IMR-90 (cell line): ENCODE measurements at regions not wholly inside any gene's neighbourhood (a gene's known extent, or its start where the extent isn't known, plus 50 kb on each side); places are given as distances from the start of the nearest gene placed in this dataset.

ENCODE experiments used
- ATAC-seq: fragments of 200-7000 bp; cut with Tn5 transposase; 2 replicates; pipeline ENCODE4 v1.9.1; 2020; ENCODE audit warnings: low read depth, mild to moderate bottlenecking, moderate library complexity
- BruUV-seq: library from RNA; stranded (reverse); fragments of 400-500 nt; replicated peaks from 2 replicates; lab custom pipeline; 2021; lab: Mats Ljungman, UMichigan
- CTCF ChIA-PET: fragments of 300-600 bp; formaldehyde crosslinking; extraction: SDS; loops from one replicate; lab custom pipeline; 2021; ENCODE audit warnings: antibody characterized with exemption; lab: Yijun Ruan, JAX
- POLR2A ChIA-PET: fragments of 300-600 bp; sonication (Branson Sonifier 250); formaldehyde crosslinking; loops from one replicate; lab custom pipeline; 2022; ENCODE audit warnings: antibody characterized with exemption; ENCODE audit not compliant: unreplicated experiment; lab: Charles Lee
- DNase-seq: peaks from one replicate; pipeline ENCODE4 v3.0.0; 2013
- H2AFZ ChIP-seq: replicated peaks from 2 replicates; pipeline ENCODE3; 2013; ENCODE audit warnings: low read length, mild to moderate bottlenecking; ENCODE audit not compliant: poor library complexity
- H2AK5ac ChIP-seq: 2 replicates; pipeline ENCODE4 v1.6.1; 2013; ENCODE audit warnings: low read depth, low read length, inconsistent platforms
- H2AK9ac ChIP-seq: replicated peaks from 2 replicates; pipeline ENCODE3; 2013; ENCODE audit warnings: mild to moderate bottlenecking, low read depth, low read length, moderate library complexity; ENCODE audit not compliant: poor library complexity
- H2BK120ac ChIP-seq: 2 replicates; pipeline ENCODE4 v1.6.1; 2013; ENCODE audit warnings: low read depth, low read length, inconsistent platforms
- H2BK15ac ChIP-seq: 3 replicates; pipeline ENCODE4 v1.6.1; 2013; ENCODE audit warnings: low read depth, low read length, inconsistent platforms
- H2BK20ac ChIP-seq: 2 replicates; pipeline ENCODE4 v1.6.1; 2013; ENCODE audit warnings: low read depth, mild to moderate bottlenecking, inconsistent platforms, low read length, moderate library complexity
- H2BK5ac ChIP-seq: 2 replicates; pipeline ENCODE4 v1.6.1; 2013; ENCODE audit warnings: mild to moderate bottlenecking, low read depth, low read length, inconsistent platforms; ENCODE audit not compliant: poor library complexity, severe bottlenecking
- H3K14ac ChIP-seq: replicated peaks from 2 replicates; pipeline ENCODE4 v1.6.1; 2013; ENCODE audit warnings: low read depth, low read length, inconsistent platforms
- H3K18ac ChIP-seq: 2 replicates; pipeline ENCODE4 v1.6.1; 2013; ENCODE audit warnings: low read depth, low read length, control low read depth
- H3K23ac ChIP-seq: 2 replicates; pipeline ENCODE4 v1.6.1; 2013; ENCODE audit warnings: low read depth, low read length, inconsistent platforms
- H3K27ac ChIP-seq: 2 replicates; pipeline ENCODE4 v1.5.1; 2013; ENCODE audit warnings: mild to moderate bottlenecking, control low read depth, low read length; ENCODE audit not compliant: insufficient read depth
- H3K27me3 ChIP-seq: 2 replicates; pipeline ENCODE4 v1.6.1; 2013; ENCODE audit warnings: low read length; ENCODE audit not compliant: control insufficient read depth, insufficient read depth
- H3K36me3 ChIP-seq: 2 replicates; pipeline ENCODE4 v1.6.1; 2013; ENCODE audit warnings: low read length, mixed read lengths; ENCODE audit not compliant: control insufficient read depth, insufficient read depth
- H3K4ac ChIP-seq: 2 replicates; pipeline ENCODE4 v1.6.1; 2013; ENCODE audit warnings: low read depth, low read length, inconsistent platforms
- H3K4me1 ChIP-seq: 2 replicates; pipeline ENCODE4 v1.6.1; 2013; ENCODE audit warnings: low read length, mixed read lengths; ENCODE audit not compliant: control insufficient read depth, insufficient read depth
- H3K4me2 ChIP-seq: 2 replicates; pipeline ENCODE4 v1.6.1; 2013; ENCODE audit warnings: low read depth, mild to moderate bottlenecking, control low read depth, low read length, moderate library complexity
- H3K4me3 ChIP-seq: 2 replicates; pipeline ENCODE4 v1.5.1; 2013; ENCODE audit warnings: low read depth, mild to moderate bottlenecking, control low read depth, low read length, moderate library complexity; ENCODE audit not compliant: insufficient read depth
- H3K56ac ChIP-seq: 2 replicates; pipeline ENCODE4 v1.6.1; 2013; ENCODE audit warnings: low read length, inconsistent platforms; ENCODE audit not compliant: insufficient read depth; ENCODE audit errors: extremely low read depth
- H3K79me1 ChIP-seq, 2 experiments: 2 replicates each; pipeline ENCODE4 v1.6.1; 2013; ENCODE audit warnings: low read length in 2 of 2, inconsistent platforms in 1 of 2, low read depth in 1 of 2
- H3K9ac ChIP-seq: 2 replicates; pipeline ENCODE4 v1.6.1; 2013; ENCODE audit warnings: low read depth, low read length, control low read depth
- H3K9me1 ChIP-seq: 2 replicates; pipeline ENCODE4 v1.6.1; 2013; ENCODE audit warnings: low read length, inconsistent platforms; ENCODE audit not compliant: insufficient read depth
- H3K9me3 ChIP-seq: 2 replicates; pipeline ENCODE4 v1.6.1; 2013; ENCODE audit warnings: low read length; ENCODE audit not compliant: control insufficient read depth, insufficient read depth
- H4K20me1 ChIP-seq: 2 replicates; pipeline ENCODE4 v1.6.1; 2013; ENCODE audit warnings: low read length, inconsistent platforms; ENCODE audit not compliant: insufficient read depth
- H4K5ac ChIP-seq: 2 replicates; pipeline ENCODE4 v1.6.1; 2013; ENCODE audit warnings: mild to moderate bottlenecking, low read depth, low read length, control low read depth
- H4K8ac ChIP-seq, 2 experiments: 2 replicates each; pipeline ENCODE4 v1.6.1; 2013; ENCODE audit warnings: low read depth in 2 of 2, low read length in 2 of 2, control low read depth in 1 of 2, inconsistent platforms in 1 of 2
- H4K91ac ChIP-seq: 2 replicates; pipeline ENCODE4 v1.6.1; 2013; ENCODE audit warnings: low read depth, low read length, inconsistent platforms; ENCODE audit not compliant: insufficient read depth
- BHLHE40 ChIP-seq: fragments of 150-350 bp; IDR thresholded peaks from 2 replicates; pipeline ENCODE4 v1.6.1; 2016; ENCODE audit warnings: mild to moderate bottlenecking, low read depth, low read length
- CEBPB ChIP-seq: IDR thresholded peaks from 2 replicates; pipeline ENCODE4 v1.6.1; 2012; ENCODE audit warnings: low read depth, low read length, improper control_type of control experiment
- CHD1 ChIP-seq: IDR thresholded peaks from 2 replicates; pipeline ENCODE4 v1.6.1; 2012; ENCODE audit warnings: low read depth, low read length, improper control_type of control experiment
- CTCF ChIP-seq: conservative IDR thresholded peaks from 2 replicates; pipeline ENCODE4 v1.5.1; 2012; ENCODE audit warnings: mild to moderate bottlenecking, low read depth, low read length, improper control_type of control experiment
- FOS ChIP-seq: fragments of 150-350 bp; IDR thresholded peaks from 2 replicates; pipeline ENCODE4 v1.6.1; 2016; ENCODE audit warnings: low read depth, low read length
- MAFK ChIP-seq: IDR thresholded peaks from 2 replicates; pipeline ENCODE4 v1.6.1; 2012; ENCODE audit warnings: low read depth, low read length, improper control_type of control experiment
- MAZ ChIP-seq: IDR thresholded peaks from 2 replicates; pipeline ENCODE4 v1.6.1; 2012; ENCODE audit warnings: low read depth, mild to moderate bottlenecking, low read length, improper control_type of control experiment, moderate library complexity, borderline replicate concordance
- NFE2L2 ChIP-seq: fragments of 150-350 bp; IDR thresholded peaks from 2 replicates; pipeline ENCODE4 v1.6.1; 2016; ENCODE audit warnings: low read depth, mild to moderate bottlenecking, low read length
- SMC3 ChIP-seq: fragments of 150-350 bp; IDR thresholded peaks from 2 replicates; pipeline ENCODE4 v1.6.1; 2016; ENCODE audit warnings: low read depth, mild to moderate bottlenecking, antibody characterized with exemption, low read length, moderate library complexity
- USF2 ChIP-seq: fragments of 150-350 bp; IDR thresholded peaks from 2 replicates; pipeline ENCODE4 v1.6.1; 2017; ENCODE audit warnings: mild to moderate bottlenecking, antibody characterized with exemption, low read length, low read depth
- WGBS, 2 experiments: methylation state at CpG; one replicate each; pipeline versions ENCODE4 v1.1.5 to v1.1.7; 2013; ENCODE audit warnings: missing lambda C conversion rate in 2 of 2; ENCODE audit not compliant: insufficient read length in 1 of 2; ENCODE audit errors: extremely low coverage in 2 of 2; 5-methylcytosine and 5-hydroxymethylcytosine counted together
- dilution Hi-C: fragments of 300-500 bp; cut with HindIII; formaldehyde crosslinking; loops from one replicate; pipeline ENCODE4 v1.14.3; 2018; ENCODE audit warnings: low sequenced_read_pairs; ENCODE audit not compliant: unreplicated experiment
- in situ Hi-C: fragments of 300-500 bp; cut with MboI; formaldehyde crosslinking; loops from 3 replicates; pipeline ENCODE4 v1.14.3; 2019; ENCODE audit warnings: low sequenced_read_pairs, inconsistent platforms, mixed read lengths
- intact Hi-C: fragments of 100-400 bp; cut with micrococcal nuclease; formaldehyde crosslinking; loops from 2 replicates; pipeline ENCODE4 v1.10.0; 2022

- peaks cover 3% of the 10 kb centered on the region; the same call in 1 of the 2 replicates for H3K9me3 ChIP-seq
Measured at GRCh38 chr2:128666596-128666995, 347.9 kb upstream of the HS6ST1 start.

More at GRCh38 chr2:128666596-128666995, 347.9 kb upstream of the HS6ST1 start:
- Histone ChIP-seq H3K14ac (no peak overlapping the region), H4K5ac (no peak overlapping the region), H2AFZ (no peak overlapping the region), H2BK15ac (no peak overlapping the region), H2BK20ac (no peak overlapping the region), H2BK5ac (no peak overlapping the region), H3K23ac (no peak overlapping the region), H3K9me1 (no peaks in the 10 kb centered on the region), H3K9ac (no peak overlapping the region), H3K4me1 (no peaks in the 10 kb centered on the region; the same call in 1 of the 2 replicates), H3K56ac (no peak overlapping the region), H3K36me3 (no peaks in the 10 kb centered on the region), H2AK5ac (no peak overlapping the region), H3K4me2 (no peak overlapping the region), H3K27me3 (peaks cover 29% of the 10 kb centered on the region), H3K18ac (no peak overlapping the region), H3K4me3 (no peak overlapping the region), H2BK120ac (no peak overlapping the region), H2AK9ac (no peak overlapping the region), H4K20me1 (no peaks in the 10 kb centered on the region), H3K79me1 (no peaks in the 10 kb centered on the region), H3K4ac (no peak overlapping the region), H3K27ac (no peak overlapping the region), H4K8ac (no peak overlapping the region), H4K91ac (no peak overlapping the region)
- ChIA-PET CTCF (no interaction called here), POLR2A (no interaction called here)
- in situ Hi-C loops: no loop called here
- ATAC-seq (no peak), DNase-seq (no peak)
- BruUV-seq: no TSS peak
- TF ChIP-seq SMC3: no peak
- TF ChIP-seq BHLHE40: no peak
- no peak for TF ChIP-seq MAFK
- no peak for TF ChIP-seq CHD1
- no peak for TF ChIP-seq MAZ
- TF ChIP-seq NFE2L2: no peak
- no peak for TF ChIP-seq FOS
- TF ChIP-seq USF2: no peak
- no peak for TF ChIP-seq CEBPB
- no peak for TF ChIP-seq CTCF
- WGBS, 2 experiments: 83% methylated on average over 1 of the region's 6 CpGs; no CpG with 5 or more reads in 1 of the 2 experiments
- dilution Hi-C loops: no loop called here
- intact Hi-C loops: no loop called here
